ENCODE measurements at regions not wholly inside any gene's neighbourhood (a gene's known extent, or its start where the extent isn't known, plus 50 kb on each side); places are given as distances from the start of the nearest gene placed in this dataset.

DNA sequence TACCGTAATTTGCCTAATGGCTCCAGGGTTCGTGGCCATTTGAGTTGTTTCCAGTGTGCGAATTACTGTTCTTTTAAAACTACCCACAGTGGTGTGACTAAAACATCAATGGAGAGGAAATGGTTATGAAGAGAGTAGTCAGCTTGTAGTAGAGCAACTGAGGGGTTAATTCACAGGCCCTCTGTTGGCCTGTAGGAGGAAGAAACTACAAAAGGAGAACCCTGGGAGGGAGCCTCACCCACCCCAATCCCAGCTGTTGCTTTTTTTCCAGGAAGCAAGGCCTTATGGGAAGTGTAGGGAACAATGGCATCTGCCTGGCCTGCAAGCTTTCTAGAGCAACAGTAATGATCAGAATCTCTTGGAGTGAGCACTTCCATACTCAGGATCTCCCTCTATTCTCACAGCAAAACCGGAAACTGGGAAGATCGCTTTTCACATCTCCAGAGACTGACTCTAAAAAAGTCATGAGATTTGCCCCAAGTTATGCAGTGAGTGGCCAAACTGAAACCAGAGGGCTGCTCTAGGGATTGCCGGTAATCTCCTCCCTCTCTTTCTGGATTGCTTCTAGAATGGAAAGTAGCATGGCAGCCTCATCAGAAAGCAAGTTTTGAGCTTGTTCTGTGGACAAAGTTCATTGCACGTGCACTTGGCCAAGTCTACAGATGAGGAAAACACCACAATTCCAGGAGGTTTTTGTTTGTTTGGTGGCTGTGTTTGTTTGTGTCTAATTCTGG is 125.3 kb upstream of the PWP1 start:
- Mint-ChIP-seq H3K27me3 (ENCODE audit: low read depth) (no peaks in the 10 kb centered on the region), H3K4me1 (ENCODE audit: low read depth) (peaks cover 3% of the 10 kb centered on the region), H3K9me3 (no peaks in the 10 kb centered on the region), H3K4me3 (ENCODE audit: low read depth) (no peak overlapping the region), H3K36me3 (ENCODE audit: low read depth) (no peaks in the 10 kb centered on the region), H3K27ac (no peak overlapping the region)
- no peak for DNase-seq (ENCODE audit: low spot score)
- intact Hi-C loops (cut with micrococcal nuclease): no loop called here

DNA sequence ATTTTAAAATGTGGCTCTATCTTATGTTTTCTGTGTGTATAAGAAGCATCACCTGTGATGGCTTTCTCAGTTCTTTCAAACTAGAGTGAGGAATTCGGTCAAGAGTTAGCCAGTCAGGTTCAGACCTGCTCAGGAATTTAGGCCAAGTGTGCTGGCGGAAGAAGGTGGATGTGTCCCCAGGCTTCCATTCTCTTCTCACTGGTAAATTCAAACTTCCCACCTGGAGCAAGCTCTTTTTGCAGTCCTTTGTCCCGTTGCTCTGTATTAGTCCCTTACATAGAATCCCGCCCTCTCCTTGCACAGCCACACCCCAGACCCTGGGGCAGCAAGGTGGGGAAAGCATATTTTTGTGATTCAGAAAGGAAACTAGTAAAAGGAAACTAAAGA is 124.7 kb upstream of the PWP1 start:
- Mint-ChIP-seq H3K27ac (no peak overlapping the region), H3K4me3 (ENCODE audit: low read depth) (no peak overlapping the region), H3K36me3 (ENCODE audit: low read depth) (no peaks in the 10 kb centered on the region), H3K27me3 (ENCODE audit: low read depth) (no peaks in the 10 kb centered on the region), H3K9me3 (no peaks in the 10 kb centered on the region), H3K4me1 (ENCODE audit: low read depth) (peaks cover 5% of the 10 kb centered on the region)
- intact Hi-C loops (cut with micrococcal nuclease): no loop called here
- no peak for DNase-seq (ENCODE audit: low spot score)

- H3K4me1 Mint-ChIP-seq (ENCODE audit: low read depth): peaks cover 8% of the 10 kb centered on the region
- H3K4me3 Mint-ChIP-seq (ENCODE audit: low read depth): no peak overlapping the region
- H3K9me3 Mint-ChIP-seq: no peaks in the 10 kb centered on the region
- no peaks in the 10 kb centered on the region for H3K36me3 Mint-ChIP-seq (ENCODE audit: low read depth)
- DNase-seq (ENCODE audit: low spot score): no peak
- no peak overlapping the region for H3K27ac Mint-ChIP-seq
- no peaks in the 10 kb centered on the region for H3K27me3 Mint-ChIP-seq (ENCODE audit: low read depth)
- intact Hi-C loops (cut with micrococcal nuclease): no loop called here
Observed at GRCh38 chr12:107564946-107565345, 120.7 kb upstream of the PWP1 start.

- Mint-ChIP-seq H3K27ac (no peak overlapping the region), H3K4me3 (ENCODE audit: low read depth) (no peak overlapping the region), H3K27me3 (ENCODE audit: low read depth) (no peaks in the 10 kb centered on the region), H3K36me3 (ENCODE audit: low read depth) (no peaks in the 10 kb centered on the region), H3K9me3 (no peaks in the 10 kb centered on the region), H3K4me1 (ENCODE audit: low read depth) (peaks cover 8% of the 10 kb centered on the region)
- intact Hi-C loops (cut with micrococcal nuclease): no loop called here
- no peak for DNase-seq (ENCODE audit: low spot score)
Observed at GRCh38 chr12:107565551-107565950, 120.0 kb upstream of the PWP1 start.

DNA sequence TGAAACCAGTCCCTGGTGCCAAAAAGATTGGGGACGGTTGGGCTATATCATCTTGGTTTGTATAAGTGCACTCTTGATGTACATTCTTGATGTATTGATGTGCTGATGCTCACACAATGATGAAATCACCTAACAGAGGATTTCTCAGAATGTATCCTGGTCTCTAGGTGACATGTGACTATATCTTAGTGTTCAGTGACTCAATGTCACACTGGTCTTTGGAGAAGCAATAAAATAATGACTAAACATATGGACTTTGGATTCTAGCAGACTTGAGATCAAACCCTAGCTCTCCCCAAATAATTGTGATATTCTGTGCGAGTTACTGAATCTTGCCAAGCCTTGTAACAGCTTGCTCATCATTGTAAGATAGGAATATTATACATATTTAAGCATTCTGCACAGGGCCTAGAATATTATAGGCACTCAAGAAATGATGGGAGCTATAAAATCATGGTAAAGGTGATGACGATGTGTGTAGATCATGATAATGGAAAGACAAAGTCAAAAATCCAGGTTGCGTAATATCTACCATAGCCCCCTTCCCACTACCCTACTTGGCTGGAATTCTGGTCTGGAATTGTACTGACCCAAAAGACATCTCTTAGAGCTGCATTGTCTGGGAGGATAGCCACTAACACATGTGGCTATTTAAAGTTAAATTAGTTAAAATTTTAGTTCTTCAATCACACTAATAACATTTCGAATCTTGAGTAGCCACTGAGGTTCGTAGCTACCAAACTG is 117.6 kb upstream of the PWP1 start:
- Mint-ChIP-seq H3K9me3 (no peaks in the 10 kb centered on the region), H3K27ac (no peak overlapping the region), H3K4me1 (ENCODE audit: low read depth) (peaks cover 8% of the 10 kb centered on the region), H3K27me3 (ENCODE audit: low read depth) (no peaks in the 10 kb centered on the region), H3K36me3 (ENCODE audit: low read depth) (no peaks in the 10 kb centered on the region), H3K4me3 (ENCODE audit: low read depth) (no peak overlapping the region)
- no peak for DNase-seq (ENCODE audit: low spot score)
- intact Hi-C loops (cut with micrococcal nuclease): no loop called here

DNA sequence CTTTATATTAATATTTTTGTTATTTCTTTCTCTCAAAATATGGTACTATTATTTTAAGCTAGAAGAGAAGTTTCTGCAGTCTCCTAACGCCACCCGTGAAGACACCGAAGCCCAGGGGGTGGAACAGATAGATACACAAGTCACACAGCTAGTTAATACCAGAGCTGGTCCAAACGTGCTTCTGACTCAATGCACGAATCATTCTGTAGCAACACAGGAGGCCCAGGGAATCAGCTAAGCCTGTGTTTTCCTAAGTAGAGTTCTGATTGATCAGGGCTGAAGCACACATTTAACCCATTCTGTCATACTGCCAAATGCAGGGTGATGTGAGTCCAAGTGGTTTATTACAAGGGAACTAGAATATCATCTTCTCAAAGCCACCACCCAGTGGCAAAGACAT is 116.9 kb upstream of the PWP1 start:
- Mint-ChIP-seq H3K27me3 (ENCODE audit: low read depth) (no peaks in the 10 kb centered on the region), H3K9me3 (no peaks in the 10 kb centered on the region), H3K36me3 (ENCODE audit: low read depth) (no peaks in the 10 kb centered on the region), H3K4me1 (ENCODE audit: low read depth) (peaks cover 8% of the 10 kb centered on the region), H3K27ac (no peak overlapping the region), H3K4me3 (ENCODE audit: low read depth) (no peak overlapping the region)
- no peak for DNase-seq (ENCODE audit: low spot score)
- intact Hi-C loops (cut with micrococcal nuclease): no loop called here

- no peak for DNase-seq (ENCODE audit: low spot score)
- Mint-ChIP-seq H3K27ac (no peak overlapping the region), H3K36me3 (ENCODE audit: low read depth) (no peaks in the 10 kb centered on the region), H3K9me3 (no peaks in the 10 kb centered on the region), H3K4me3 (ENCODE audit: low read depth) (no peak overlapping the region), H3K4me1 (ENCODE audit: low read depth) (peaks cover 3% of the 10 kb centered on the region), H3K27me3 (ENCODE audit: low read depth) (no peaks in the 10 kb centered on the region)
- intact Hi-C loops (cut with micrococcal nuclease): no loop called here
Observed at GRCh38 chr12:107570721-107571120, 114.9 kb upstream of the PWP1 start.

DNA sequence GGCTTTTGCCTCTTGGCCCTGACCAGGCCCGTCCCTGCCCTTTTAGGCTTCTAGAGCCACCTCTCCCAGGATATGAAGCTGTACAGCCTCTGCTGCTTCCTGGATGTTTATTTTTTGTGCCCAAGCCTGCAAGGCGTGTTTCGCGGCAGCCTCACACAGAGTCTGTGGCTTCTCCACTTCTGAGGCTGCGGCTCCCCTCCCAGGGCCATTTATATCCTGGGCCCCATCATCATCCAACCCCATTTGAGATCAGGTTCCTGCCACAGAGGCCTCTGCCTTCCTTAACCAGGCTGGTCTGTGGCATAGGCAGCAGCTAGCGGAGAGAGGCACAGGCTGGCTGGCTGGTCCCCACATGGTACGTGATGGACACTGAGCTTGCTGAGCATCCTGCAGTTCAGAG is 114.1 kb upstream of the PWP1 start:
- no peak overlapping the region for H3K27ac Mint-ChIP-seq
- H3K36me3 Mint-ChIP-seq (ENCODE audit: low read depth): no peaks in the 10 kb centered on the region

GRCh38 chr12:107574691-107575090 is 110.9 kb upstream of the PWP1 start:
- H3K27ac Mint-ChIP-seq: no peak overlapping the region
- no peak overlapping the region for H3K4me3 Mint-ChIP-seq (ENCODE audit: low read depth)
- DNase-seq (ENCODE audit: low spot score): no peak
- no peaks in the 10 kb centered on the region for H3K9me3 Mint-ChIP-seq
- H3K36me3 Mint-ChIP-seq (ENCODE audit: low read depth): no peaks in the 10 kb centered on the region
- no peaks in the 10 kb centered on the region for H3K27me3 Mint-ChIP-seq (ENCODE audit: low read depth)
- intact Hi-C loops (cut with micrococcal nuclease): no loop called here
- no peaks in the 10 kb centered on the region for H3K4me1 Mint-ChIP-seq (ENCODE audit: low read depth)

More for the DNA sequence above, 114.1 kb upstream of the PWP1 start:
- DNase-seq (ENCODE audit: low spot score): no peak
- intact Hi-C loops (cut with micrococcal nuclease): no loop called here
- no peak overlapping the region for H3K4me3 Mint-ChIP-seq (ENCODE audit: low read depth)
- H3K27me3 Mint-ChIP-seq (ENCODE audit: low read depth): no peaks in the 10 kb centered on the region
- H3K9me3 Mint-ChIP-seq: no peaks in the 10 kb centered on the region
- H3K4me1 Mint-ChIP-seq (ENCODE audit: low read depth): peaks cover under 1% of the 10 kb centered on the region

- Mint-ChIP-seq H3K9me3 (no peaks in the 10 kb centered on the region), H3K4me1 (ENCODE audit: low read depth) (no peaks in the 10 kb centered on the region), H3K4me3 (ENCODE audit: low read depth) (no peak overlapping the region), H3K27ac (no peak overlapping the region), H3K36me3 (ENCODE audit: low read depth) (no peaks in the 10 kb centered on the region), H3K27me3 (ENCODE audit: low read depth) (no peaks in the 10 kb centered on the region)
- intact Hi-C loops (cut with micrococcal nuclease): no loop called here
- DNase-seq (ENCODE audit: low spot score): no peak
Observed at GRCh38 chr12:107580750-107581618, 104.6 kb upstream of the PWP1 start.

DNA sequence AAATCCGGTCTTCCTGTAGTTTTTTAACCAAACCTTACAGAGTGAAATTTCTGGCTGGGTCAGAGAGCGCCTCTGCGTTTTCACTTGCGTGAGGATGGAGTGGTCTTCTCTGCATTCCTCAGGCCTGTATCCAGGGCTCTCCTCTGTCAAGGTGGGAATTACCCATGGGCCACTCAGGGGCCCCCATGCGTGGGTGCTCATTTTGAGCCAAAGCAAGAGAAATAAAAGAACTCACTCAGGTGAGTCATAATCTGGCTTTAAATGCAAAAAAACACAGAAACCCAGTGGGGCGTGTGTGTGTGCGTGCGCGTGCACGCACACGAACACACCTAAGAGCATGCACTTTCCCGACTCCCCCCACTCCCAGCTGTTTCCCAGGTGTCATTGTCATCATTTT is 104.0 kb upstream of the PWP1 start:
- H3K4me3 Mint-ChIP-seq (ENCODE audit: low read depth): no peak overlapping the region
- DNase-seq (ENCODE audit: low spot score): no peak
- H3K36me3 Mint-ChIP-seq (ENCODE audit: low read depth): peaks cover 2% of the 10 kb centered on the region
- no peak overlapping the region for H3K27ac Mint-ChIP-seq
- intact Hi-C loops (cut with micrococcal nuclease): no loop called here
- no peaks in the 10 kb centered on the region for H3K27me3 Mint-ChIP-seq (ENCODE audit: low read depth)
- no peaks in the 10 kb centered on the region for H3K4me1 Mint-ChIP-seq (ENCODE audit: low read depth)
- peaks cover 3% of the 10 kb centered on the region for H3K9me3 Mint-ChIP-seq

- no peak overlapping the region for H3K4me3 Mint-ChIP-seq (ENCODE audit: low read depth)
- intact Hi-C loops (cut with micrococcal nuclease): no loop called here
- H3K4me1 Mint-ChIP-seq (ENCODE audit: low read depth): no peaks in the 10 kb centered on the region
- H3K36me3 Mint-ChIP-seq (ENCODE audit: low read depth): peaks cover 5% of the 10 kb centered on the region
- H3K27ac Mint-ChIP-seq: no peak overlapping the region
- H3K27me3 Mint-ChIP-seq (ENCODE audit: low read depth): no peaks in the 10 kb centered on the region
- no peak for DNase-seq (ENCODE audit: low spot score)
- H3K9me3 Mint-ChIP-seq: peaks cover 14% of the 10 kb centered on the region
Observed at GRCh38 chr12:107583551-107583950, 102.0 kb upstream of the PWP1 start.

- DNase-seq (ENCODE audit: low spot score): no peak
- Mint-ChIP-seq H3K27ac (no peak overlapping the region), H3K4me3 (ENCODE audit: low read depth) (no peak overlapping the region), H3K4me1 (ENCODE audit: low read depth) (no peaks in the 10 kb centered on the region), H3K27me3 (ENCODE audit: low read depth) (no peaks in the 10 kb centered on the region), H3K36me3 (ENCODE audit: low read depth) (peaks cover 5% of the 10 kb centered on the region), H3K9me3 (peaks cover 14% of the 10 kb centered on the region)
- intact Hi-C loops (cut with micrococcal nuclease): no loop called here
Observed at GRCh38 chr12:107584563-107584962, 101.0 kb upstream of the PWP1 start.

Measured in activated T-helper 2 cell treated with anti-CD3 and anti-CD28 coated beads, Interferon-gamma antibody, Interleukin-2, Interleukin-4, amounts not matched to agents 10 μg/mL and 5 μg/mL and 100 μg/mL, durations not matched to agents 14 hours and 24 hours and 36 hours (primary cell).